Heart left ventricle (tissue), 16 donors: ENCODE measurements at regions not wholly inside any gene's neighbourhood (a gene's known extent, or its start where the extent isn't known, plus 50 kb on each side); places are given as distances from the start of the nearest gene placed in this dataset.
"Not testable (repeated sequence)": the region's sequence is repeated elsewhere in the genome, so short reads cannot be mapped to it uniquely, and the experiment has no call there.

Source experiments
- ATAC-seq, 4 donors: fragments of 200-7000 bp; cut with Tn5 transposase; one replicate each; pipeline ENCODE4 v1.9.1; 2020 to 2022; ENCODE audit warnings: moderate library complexity in 4 of 4, mild to moderate bottlenecking in 3 of 4, moderate number of reproducible peaks in 1 of 4
- DNase-seq, 5 donors: peaks; one replicate each; pipeline ENCODE4 v3.0.0-alpha.2; 2020
- H3K27ac ChIP-seq, 12 donors: fragments of 200-600 bp; sonication (generic) in 4 of 12; one replicate each; pipeline versions ENCODE4 v1.5.0 to v1.8.0; 2016 to 2022; ENCODE audit warnings: mild to moderate bottlenecking in 2 of 12
- H3K27me3 ChIP-seq, 9 donors: fragments of 200-600 bp; sonication (generic) in 2 of 9; one replicate each; pipeline versions ENCODE4 v1.5.1 to v1.8.0; 2016 to 2022; ENCODE audit warnings: mild to moderate bottlenecking in 3 of 9
- H3K36me3 ChIP-seq, 9 donors: fragments of 200-600 bp; sonication (generic) in 2 of 9; one replicate each; pipeline versions ENCODE4 v1.5.0 to v1.8.0; 2018 to 2022; ENCODE audit warnings: mild to moderate bottlenecking in 2 of 9
- H3K4me1 ChIP-seq, 12 donors: fragments of 200-600 bp; sonication (generic) in 4 of 12; one replicate each; pipeline versions ENCODE4 v1.5.0 to v1.8.0; 2016 to 2022; ENCODE audit warnings: mild to moderate bottlenecking in 3 of 12
- H3K4me3 ChIP-seq, 12 donors: fragments of 200-600 bp; sonication (generic) in 4 of 12; one replicate each; pipeline versions ENCODE4 v1.5.0 to v1.8.0; 2017 to 2022; ENCODE audit warnings: mild to moderate bottlenecking in 9 of 12, moderate library complexity in 4 of 12
- H3K9me3 ChIP-seq, 12 donors: fragments of 200-600 bp; sonication (generic) in 4 of 12; one replicate each; pipeline versions ENCODE4 v1.5.0 to v1.8.0; 2016 to 2022; ENCODE audit warnings: mild to moderate bottlenecking in 1 of 12
- POLR2A ChIP-seq, 2 donors: fragments of 450-650 bp; IDR thresholded peaks; one replicate each; pipeline ENCODE4 v1.6.1; 2017; ENCODE audit warnings: antibody characterized with exemption in 2 of 2, mild to moderate bottlenecking in 2 of 2, moderate library complexity in 2 of 2
- WGBS, 4 donors: extraction: QIAGEN DNeasy Blood & Tissue Kit in 2 of 4; methylation state at CpG; one replicate each; pipeline versions ENCODE4 v1.1.5 to v1.1.7; 2013 to 2018; 5-methylcytosine and 5-hydroxymethylcytosine counted together
- intact Hi-C, 10 donors: fragments of 100-400 bp; cut with DNase I; formaldehyde crosslinking; loops; one replicate each; pipeline versions ENCODE4 v1.11.1 to v1.14.2; 2022
- donor health status: ischemic (EF 13 %, LVEDD 7.1; RV severe dilation, severe dysfunction).
- donor health status: healthy with polysubstance abuse.
- donor health status: DM: no; HTN: yes; CAD: no.
- donor health status: DM: no; HTN: no; CAD: no.
- donor health status: ischemic (EF 25% LVEDD 6.9; RV normal size, moderate dysfunction).
- donor health status: ischemic (EF 25% LVEDD 5.7; RV mildly dilated, moderate dysfunction).
- donor health status: healthy.
- donor health status: DM: yes; HTN: yes; CAD: no.
- donor health status: ischemic (EF 35%, LVEDD 5.7; RV mildly dilated, moderate dysfunction).
- donor health status: nonischemic (EF 11% LVEDD 7.7; RV severe dilation, severe dysfunction).
- donor health status: DM: yes; HTN: yes; CAD: no.
- donor health status: PGD.
- donor health status: ischemic (EF 29% LVEDD 5.4; RV normal size, mild dysfunction).
- donor health status: nonischemic (EF 23%, LVEDD 6.1; RV moderate dilation, normal function).

GRCh38 chr1:149390173-149390926 is 84.5 kb upstream of the NBPF19 start:
- H3K27ac ChIP-seq: peak overlapping the region in 9 of 12 donors; percentile 42 to 75 (median 72)
- DNase-seq (peak; percentile 74 to 90 (median 87)), ATAC-seq (peak; percentile 81 to 97 (median 94))
- TF ChIP-seq POLR2A (IDR thresholded peaks at IDR 0.05): peak in 1 of 2 donors; percentile 49
- H3K27me3 ChIP-seq, H3K9me3 ChIP-seq, H3K36me3 ChIP-seq, H3K4me1 ChIP-seq, intact Hi-C loops: not testable (repeated sequence)
- peak overlapping the region; percentile 20 to 61 (median 52) for H3K4me3 ChIP-seq
- 0 to 1% (median 0%) methylated on average over 2 to 53 of the region's 69 CpGs; no CpG with 5 or more reads in 1 of the 4 donors for WGBS, 4 donors

DNA sequence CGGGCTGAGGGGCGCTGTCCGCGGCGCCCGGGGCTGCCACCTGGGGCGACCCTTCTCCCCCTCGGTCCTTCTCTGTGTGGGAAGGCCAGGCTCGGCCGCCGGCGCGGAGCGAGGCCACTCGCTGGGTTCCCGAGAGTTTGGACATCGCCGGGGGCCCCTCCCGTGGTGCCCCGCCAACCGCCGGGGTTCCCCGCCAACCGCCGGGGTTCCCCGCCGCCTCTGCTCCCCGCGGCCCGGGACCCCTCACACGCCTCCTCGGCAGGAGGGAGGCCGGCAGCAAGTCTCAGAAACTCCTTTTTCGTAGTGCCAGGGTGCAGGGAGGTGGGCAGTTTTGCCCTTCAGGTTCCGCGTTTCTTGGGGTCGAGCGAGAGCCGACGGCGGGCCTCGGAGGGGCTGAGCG is 83.9 kb upstream of the NBPF19 start:
- H3K27me3 ChIP-seq, intact Hi-C loops: not testable (repeated sequence)
- 0% methylated on average over 1 of the region's 43 CpGs; no CpG with 5 or more reads in 2 of the 4 donors for WGBS, 4 donors

DNA sequence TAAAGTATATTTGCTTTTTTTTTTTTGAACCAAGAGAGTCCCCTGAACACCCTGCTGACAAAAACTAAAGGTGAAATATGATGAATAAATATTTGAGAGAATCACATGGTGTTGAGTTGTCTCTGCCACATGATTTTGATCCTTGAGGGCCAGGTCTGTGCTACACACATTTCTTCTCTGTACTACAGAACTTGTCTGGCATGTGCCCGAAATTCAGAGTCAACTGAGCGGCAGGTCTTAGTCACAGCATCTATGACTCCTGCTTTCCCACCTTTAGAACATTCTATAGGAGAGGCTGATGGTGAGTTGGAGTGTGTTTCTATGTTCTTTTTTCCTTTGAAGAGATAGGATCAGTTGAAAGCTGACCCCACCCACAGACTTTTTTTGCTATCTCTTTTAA is 79.0 kb upstream of the NBPF19 start:
- intact Hi-C loops, H3K9me3 ChIP-seq, H3K4me1 ChIP-seq, ATAC-seq, H3K27me3 ChIP-seq, H3K4me3 ChIP-seq, H3K27ac ChIP-seq, DNase-seq, H3K36me3 ChIP-seq: not testable (repeated sequence)
- 92 to 100% (median 95%) methylated on average over 2 of the region's 2 CpGs for WGBS, 4 donors

More for the DNA sequence above, 83.9 kb upstream of the NBPF19 start:
- not testable (repeated sequence) for H3K4me1 ChIP-seq, H3K9me3 ChIP-seq, DNase-seq, H3K36me3 ChIP-seq
- Histone ChIP-seq H3K27ac (peak overlapping the region in 9 of 12 donors; percentile 42 to 75 (median 72)), H3K4me3 (peak overlapping the region; percentile 20 to 61 (median 52))
- ATAC-seq: peak in 1 of 4 donors; percentile 61

DNA sequence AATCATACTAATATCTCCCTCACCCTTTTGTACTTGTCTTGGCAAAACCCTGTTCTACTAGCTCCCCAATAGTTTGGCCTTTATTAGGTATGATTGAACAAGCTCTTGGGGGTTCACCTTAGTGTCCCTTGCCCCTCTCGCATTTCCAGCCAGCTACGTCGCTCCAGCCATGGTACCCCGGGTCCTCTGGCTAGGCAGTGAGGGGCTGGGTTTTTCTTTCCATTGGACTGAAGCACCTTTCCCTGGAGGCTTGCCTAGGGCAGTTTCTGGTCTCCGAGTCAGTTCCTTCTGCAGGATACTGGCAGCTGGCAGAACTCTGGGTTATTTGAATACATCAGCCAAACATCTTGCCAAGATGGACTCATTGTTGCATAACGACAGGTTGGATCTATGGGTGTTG is 76.3 kb upstream of the NBPF19 start:
- H3K9me3 ChIP-seq, H3K27me3 ChIP-seq, H3K36me3 ChIP-seq, H3K27ac ChIP-seq, ATAC-seq, intact Hi-C loops, H3K4me3 ChIP-seq, DNase-seq, H3K4me1 ChIP-seq: not testable (repeated sequence)
- 60 to 73% (median 62%) methylated on average over 6 of the region's 6 CpGs for WGBS, 4 donors

DNA sequence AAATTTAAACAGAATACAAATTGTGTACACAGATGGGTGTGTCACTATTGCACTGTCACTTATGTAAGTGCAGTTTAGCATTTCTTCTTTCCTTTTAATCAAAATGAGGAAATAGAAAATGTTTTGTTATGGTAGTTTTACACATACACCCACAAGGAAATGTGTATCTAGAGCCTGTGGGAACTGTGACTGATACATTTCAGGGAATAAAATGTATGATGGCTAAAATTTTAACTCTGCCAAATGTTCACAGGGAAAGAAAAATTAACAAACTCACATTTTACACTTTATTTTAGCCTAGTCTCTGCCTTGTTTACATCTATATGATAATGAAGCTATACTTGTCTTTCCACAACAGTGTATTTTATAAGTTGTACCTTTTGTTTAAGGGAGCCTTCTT is 66.4 kb upstream of the NBPF19 start:
- intact Hi-C loops, DNase-seq, ATAC-seq, H3K9me3 ChIP-seq, H3K4me1 ChIP-seq, H3K4me3 ChIP-seq, H3K27ac ChIP-seq, H3K27me3 ChIP-seq, H3K36me3 ChIP-seq: not testable (repeated sequence)

GRCh38 chr1:149415373-149415772 is 59.5 kb upstream of the NBPF19 start:
- H3K4me3 ChIP-seq, H3K9me3 ChIP-seq, ATAC-seq, intact Hi-C loops, H3K27ac ChIP-seq, H3K36me3 ChIP-seq, DNase-seq, H3K4me1 ChIP-seq, H3K27me3 ChIP-seq: not testable (repeated sequence)
- WGBS, 4 donors: 57% methylated on average over 1 of the region's 1 CpG; no CpG with 5 or more reads in 3 of the 4 donors

DNA sequence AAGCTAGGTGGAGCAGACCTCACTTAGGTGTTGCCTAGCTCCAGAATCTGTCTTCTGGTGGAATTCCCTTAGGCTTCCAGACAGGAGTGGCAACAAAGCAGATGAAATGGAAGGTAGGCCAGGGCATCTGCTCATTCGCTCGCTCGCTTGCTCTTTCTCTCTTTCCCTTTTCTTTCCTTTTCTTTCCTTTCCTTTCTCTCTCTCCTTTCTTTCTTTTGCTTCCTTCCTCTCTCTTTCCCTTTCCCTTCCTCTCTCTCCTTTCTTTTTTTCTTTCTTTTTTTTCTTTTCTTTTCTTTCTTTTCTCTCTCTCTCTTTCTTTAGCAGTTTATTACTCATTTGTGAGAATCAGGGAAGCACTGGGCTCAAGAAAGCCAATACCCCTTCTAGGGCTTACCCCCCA is 56.1 kb upstream of the NBPF19 start:
- H3K27me3 ChIP-seq, H3K9me3 ChIP-seq, H3K4me3 ChIP-seq, H3K27ac ChIP-seq, ATAC-seq, DNase-seq, H3K4me1 ChIP-seq, H3K36me3 ChIP-seq, intact Hi-C loops: not testable (repeated sequence)
- WGBS, 4 donors: 93 to 100% (median 98%) methylated on average over 3 of the region's 3 CpGs

DNA sequence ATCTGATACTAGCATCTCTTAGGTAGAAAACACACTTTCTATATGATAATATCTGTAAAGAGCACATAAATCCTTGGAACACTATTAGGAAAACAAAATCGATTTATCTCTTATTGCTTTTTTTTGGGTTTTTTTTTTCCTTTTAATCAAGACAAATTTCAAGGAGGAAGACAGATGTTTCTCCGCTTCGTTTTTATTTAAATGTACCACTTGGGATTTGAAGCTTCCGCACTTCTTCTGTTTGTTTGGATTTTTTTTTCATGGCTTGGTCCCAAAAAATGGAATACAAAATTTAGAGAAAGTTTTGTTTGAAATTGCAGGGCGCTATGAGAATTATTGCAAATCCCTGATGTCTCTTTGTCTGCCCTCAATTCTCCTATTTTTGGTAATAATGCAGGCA is 51.7 kb upstream of the NBPF19 start:
- H3K27me3 ChIP-seq, H3K27ac ChIP-seq, ATAC-seq, H3K9me3 ChIP-seq, intact Hi-C loops, H3K4me1 ChIP-seq, H3K36me3 ChIP-seq, DNase-seq: not testable (repeated sequence)
- 56 to 80% (median 62%) methylated on average over 5 of the region's 5 CpGs for WGBS, 4 donors
- peak overlapping the region in 3 of 12 donors; percentile 8 to 19 (median 15) for H3K4me3 ChIP-seq
